SU-DHL-6 (cell line): ENCODE measurements at regions not wholly inside any gene's neighbourhood (a gene's known extent, or its start where the extent isn't known, plus 50 kb on each side); places are given as distances from the start of the nearest gene placed in this dataset.

ENCODE experiments used
- CTCF ChIP-seq: fragments of 200-600 bp; sonication (generic); IDR thresholded peaks from one replicate; pipeline ENCODE4 v1.5.1; 2017; ENCODE audit warnings: antibody characterized with exemption, mild to moderate bottlenecking, low read length, moderate library complexity; ENCODE audit not compliant: insufficient read depth, poor library complexity, severe bottlenecking
- EZH2phosphoT487 ChIP-seq: fragments of 200-600 bp; sonication (generic), shearing (Covaris generic); conservative IDR thresholded peaks from 2 replicates; pipeline ENCODE4 v1.6.1; 2018; ENCODE audit warnings: mild to moderate bottlenecking, antibody characterized with exemption, low read length, moderate library complexity, mixed read lengths

GRCh38 chr20:16158090-16158975, 414.9 kb downstream of the KIF16B start:
- TF ChIP-seq CTCF: no peak
- TF ChIP-seq EZH2phosphoT487: no peak
